ENCODE measurements at regions not wholly inside any gene's neighbourhood (a gene's known extent, or its start where the extent isn't known, plus 50 kb on each side); places are given as distances from the start of the nearest gene placed in this dataset.

DNA sequence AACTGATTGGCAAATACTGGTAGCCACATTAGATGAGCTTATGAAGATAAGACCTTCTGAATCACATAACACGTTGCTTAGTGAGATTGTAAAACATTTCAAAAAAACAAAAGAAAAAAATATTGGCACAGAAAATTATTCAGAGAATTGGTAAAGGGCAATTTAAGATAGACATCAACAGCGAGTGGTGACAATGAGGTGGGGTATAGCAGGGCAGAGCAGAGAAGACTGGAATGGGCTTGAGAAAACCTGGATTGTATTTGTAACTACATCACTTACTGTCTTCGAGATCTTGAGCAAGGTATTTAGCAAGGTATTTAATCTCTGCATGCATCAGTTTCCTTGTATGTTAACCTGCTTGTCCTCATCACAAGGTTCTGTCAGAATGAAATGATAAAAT is 313.0 kb upstream of the MEIS1 start:
- 70 to 73% methylated on average over 3 of the region's 3 CpGs for WGBS, 2 donors
- Histone ChIP-seq H3K4me3 (replicated peaks in 1 of 3) (no peak overlapping the region), H3K27ac (no peak overlapping the region), H3K36me3 (no peaks in the 10 kb centered on the region), H3K9me3 (no peaks in the 10 kb centered on the region), H3K4me1 (no peaks in the 10 kb centered on the region), H3K27me3 (no peaks in the 10 kb centered on the region)
- no peak for DNase-seq
- TF ChIP-seq, protein P1, sequence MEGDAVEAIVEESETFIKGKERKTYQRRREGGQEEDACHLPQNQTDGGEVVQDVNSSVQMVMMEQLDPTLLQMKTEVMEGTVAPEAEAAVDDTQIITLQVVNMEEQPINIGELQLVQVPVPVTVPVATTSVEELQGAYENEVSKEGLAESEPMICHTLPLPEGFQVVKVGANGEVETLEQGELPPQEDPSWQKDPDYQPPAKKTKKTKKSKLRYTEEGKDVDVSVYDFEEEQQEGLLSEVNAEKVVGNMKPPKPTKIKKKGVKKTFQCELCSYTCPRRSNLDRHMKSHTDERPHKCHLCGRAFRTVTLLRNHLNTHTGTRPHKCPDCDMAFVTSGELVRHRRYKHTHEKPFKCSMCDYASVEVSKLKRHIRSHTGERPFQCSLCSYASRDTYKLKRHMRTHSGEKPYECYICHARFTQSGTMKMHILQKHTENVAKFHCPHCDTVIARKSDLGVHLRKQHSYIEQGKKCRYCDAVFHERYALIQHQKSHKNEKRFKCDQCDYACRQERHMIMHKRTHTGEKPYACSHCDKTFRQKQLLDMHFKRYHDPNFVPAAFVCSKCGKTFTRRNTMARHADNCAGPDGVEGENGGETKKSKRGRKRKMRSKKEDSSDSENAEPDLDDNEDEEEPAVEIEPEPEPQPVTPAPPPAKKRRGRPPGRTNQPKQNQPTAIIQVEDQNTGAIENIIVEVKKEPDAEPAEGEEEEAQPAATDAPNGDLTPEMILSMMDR (IDR thresholded peaks at IDR 0.05), result no peak
- TF ChIP-seq POLR2A (IDR thresholded peaks at IDR 0.05), result no peak
- intact Hi-C loops (cut with DNase I), result no loop called here

DNA sequence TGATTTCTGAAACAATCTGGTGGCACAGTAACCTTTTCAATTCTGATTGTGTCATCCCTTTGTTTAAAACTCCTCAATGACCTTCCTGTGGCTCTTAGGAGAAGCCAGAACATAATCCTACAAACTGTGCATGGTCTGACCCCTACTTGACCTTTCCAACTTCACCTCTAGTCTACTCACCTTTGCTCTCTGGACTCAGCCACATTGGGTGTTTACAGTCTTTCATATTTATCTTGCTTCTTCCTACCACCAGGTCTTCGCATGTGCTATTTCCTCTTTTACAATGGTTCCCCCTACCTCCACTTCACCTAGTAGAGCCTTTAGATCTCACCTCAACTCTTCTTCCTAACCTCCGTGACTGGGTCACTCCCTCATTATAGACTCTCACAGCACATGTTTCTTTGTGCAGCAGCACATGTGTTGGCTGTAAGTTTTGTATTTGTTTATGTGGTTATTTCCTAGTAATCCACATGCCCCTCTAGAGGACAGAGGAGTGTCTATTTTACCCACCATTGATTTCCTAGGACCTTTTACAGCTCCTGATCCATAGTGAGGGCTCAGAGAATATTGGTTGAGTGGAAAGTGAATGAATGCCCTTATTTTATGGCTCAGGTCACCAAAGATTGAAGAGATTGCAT is 320.8 kb upstream of the MEIS1 start:
- WGBS, 2 donors, result 87% methylated on average over 2 of the region's 2 CpGs
- no peaks in the 10 kb centered on the region for H3K9me3 ChIP-seq
- no peak for DNase-seq

DNA sequence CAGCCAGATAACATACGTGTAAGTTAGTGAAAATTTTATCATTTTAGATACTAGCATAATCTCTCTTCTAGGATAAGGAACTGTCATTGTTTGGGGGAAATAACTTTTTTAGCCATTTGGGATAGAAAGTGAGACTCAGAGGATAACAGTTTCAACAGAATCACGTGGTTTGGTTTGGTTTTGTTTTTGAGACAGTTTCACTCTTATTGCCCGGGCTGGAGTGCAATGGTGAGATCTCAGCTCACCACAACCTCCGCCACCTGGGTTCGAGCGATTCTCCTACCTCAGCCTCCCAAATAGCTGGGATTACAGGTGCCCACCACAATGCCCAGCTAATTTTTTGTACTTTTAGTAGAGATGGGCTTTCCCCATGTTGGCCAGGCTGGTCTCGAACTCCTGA is 323.2 kb upstream of the MEIS1 start:
- TF ChIP-seq POLR2A (IDR thresholded peaks at IDR 0.05), result no peak
- TF ChIP-seq, protein P1 (IDR thresholded peaks at IDR 0.05), result no peak
- Histone ChIP-seq H3K27ac (no peak overlapping the region), H3K27me3 (no peaks in the 10 kb centered on the region), H3K9me3 (no peaks in the 10 kb centered on the region), H3K4me3 (replicated peaks in 1 of 3) (no peak overlapping the region), H3K4me1 (no peaks in the 10 kb centered on the region), H3K36me3 (no peaks in the 10 kb centered on the region)
- no peak for DNase-seq
- intact Hi-C loops (cut with DNase I), result no loop called here
- whole genome bisulfite sequencing, 2 donors, result 89 to 92% methylated on average over 7 of the region's 7 CpGs

More for the DNA sequence above, 320.8 kb upstream of the MEIS1 start:
- Histone ChIP-seq H3K4me3 (replicated peaks in 1 of 3) (no peak overlapping the region), H3K27ac (no peak overlapping the region), H3K36me3 (no peaks in the 10 kb centered on the region), H3K27me3 (no peaks in the 10 kb centered on the region), H3K4me1 (no peaks in the 10 kb centered on the region)
- intact Hi-C loops (cut with DNase I), result no loop called here
- TF ChIP-seq, protein P1 (IDR thresholded peaks at IDR 0.05), result no peak
- no peak for TF ChIP-seq POLR2A (IDR thresholded peaks at IDR 0.05)

DNA sequence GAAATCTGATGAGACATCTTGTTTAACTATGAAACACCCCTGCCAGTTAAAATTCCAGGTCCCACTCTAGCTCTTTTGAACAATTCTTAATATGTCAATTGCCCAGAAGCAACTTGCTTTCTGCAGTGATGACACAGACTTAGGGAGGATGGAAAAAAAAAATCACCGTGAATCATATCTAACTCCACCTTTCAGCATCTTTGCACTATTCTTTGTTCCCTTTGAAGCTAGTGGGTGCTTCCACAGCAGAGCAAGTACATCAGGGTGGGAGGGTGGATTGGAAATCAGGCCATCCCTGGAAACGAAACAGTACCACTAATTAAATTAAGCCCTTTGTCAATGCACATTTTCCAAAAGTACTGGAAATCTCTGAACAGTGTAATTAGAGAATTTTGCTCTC is 324.3 kb upstream of the MEIS1 start:
- no peaks in the 10 kb centered on the region for H3K27me3 ChIP-seq
- intact Hi-C loops (cut with DNase I), result no loop called here
- H3K4me3 ChIP-seq (replicated peaks in 1 of 3), result no peak overlapping the region
- no peak for TF ChIP-seq POLR2A (IDR thresholded peaks at IDR 0.05)
- DNase-seq, result no peak
- H3K4me1 ChIP-seq, result no peaks in the 10 kb centered on the region
- H3K36me3 ChIP-seq, result no peaks in the 10 kb centered on the region
- H3K9me3 ChIP-seq, result no peaks in the 10 kb centered on the region
- H3K27ac ChIP-seq, result no peak overlapping the region
- 60 to 82% methylated on average over 2 of the region's 2 CpGs for WGBS, 2 donors

DNA sequence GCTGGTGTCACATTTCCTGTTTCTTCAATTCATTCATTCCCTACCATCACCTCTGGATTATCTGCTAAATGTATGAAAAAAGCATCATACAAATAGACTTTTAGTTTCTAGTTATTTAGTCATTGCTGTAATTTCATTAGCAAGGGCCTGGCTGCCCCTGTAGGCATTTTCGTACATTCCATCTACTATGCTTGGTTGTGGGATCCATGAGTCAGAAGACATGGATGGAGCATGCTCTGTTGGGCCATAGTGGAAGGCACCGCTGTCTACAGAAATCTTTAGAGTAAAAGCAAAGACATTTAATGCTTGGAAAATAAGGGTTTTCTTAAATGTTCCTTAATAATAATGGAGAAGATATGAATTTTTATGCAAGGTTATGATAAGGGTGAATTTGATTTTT is 324.8 kb upstream of the MEIS1 start:
- no peak overlapping the region for H3K4me3 ChIP-seq (replicated peaks in 1 of 3)
- WGBS, 2 donors, result 95 to 96% methylated on average over 2 of the region's 2 CpGs
- no peak for DNase-seq
- no peaks in the 10 kb centered on the region for H3K36me3 ChIP-seq
- intact Hi-C loops (cut with DNase I), result no loop called here
- no peaks in the 10 kb centered on the region for H3K9me3 ChIP-seq
- TF ChIP-seq POLR2A (IDR thresholded peaks at IDR 0.05), result no peak
- TF ChIP-seq, protein P1 (IDR thresholded peaks at IDR 0.05), result no peak
- no peaks in the 10 kb centered on the region for H3K27me3 ChIP-seq
- H3K27ac ChIP-seq, result no peak overlapping the region
- peaks cover 0 to 3% of the 10 kb centered on the region in 2 donors for H3K4me1 ChIP-seq
